ENCODE measurements at regions not wholly inside any gene's neighbourhood (a gene's known extent, or its start where the extent isn't known, plus 50 kb on each side); places are given as distances from the start of the nearest gene placed in this dataset.

DNA sequence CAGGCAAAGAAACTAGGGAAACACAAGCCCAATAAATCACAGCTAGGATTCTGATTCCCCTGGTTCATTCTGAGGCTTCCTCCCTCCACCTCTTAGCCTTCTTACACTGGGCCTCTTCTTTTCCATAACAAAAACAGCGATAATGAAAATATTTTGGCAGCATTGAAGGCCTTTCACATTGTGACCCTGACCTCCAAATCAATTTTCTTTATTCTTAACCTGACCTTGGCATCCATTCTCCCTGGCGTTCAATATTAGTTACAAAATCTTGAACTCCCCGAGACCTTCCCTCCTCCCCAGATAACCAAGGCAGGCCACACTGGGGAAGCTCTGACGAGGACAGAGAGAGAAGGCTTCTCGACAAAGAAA lies 399.9 kb downstream of the ZSWIM6 start:
- CTCF ChIA-PET: no interaction called here
- DNase-seq (no peak), ATAC-seq (no peak)
- Histone ChIP-seq H3K27me3 (ENCODE audit: control insufficient read depth in 2 of 2, insufficient read depth in 2 of 2, low read length in 2 of 2) (no peaks in the 10 kb centered on the region), H3K9me3 (ENCODE audit: control insufficient read depth in 2 of 3, low read length in 3 of 3) (no peaks in the 10 kb centered on the region), H3K4me3 (ENCODE audit: low read length) (no peak overlapping the region), H3K36me3 (ENCODE audit: control insufficient read depth in 2 of 3, insufficient read depth in 3 of 3, low read length in 3 of 3) (no peaks in the 10 kb centered on the region), H3K4me1 (ENCODE audit: control insufficient read depth in 2 of 2, insufficient read depth in 2 of 2, low read length in 2 of 2) (no peaks in the 10 kb centered on the region), H3K27ac (ENCODE audit: low read depth, low read length) (no peak overlapping the region)
- Mint-ChIP-seq H3K4me3 (no peak overlapping the region), H3K27me3 (peaks cover 8 to 31% (median 12%) of the 10 kb centered on the region in 5 donors), H3K9me3 (peaks cover 0 to 4% (median 0%) of the 10 kb centered on the region in 11 donors), H3K36me3 (no peaks in the 10 kb centered on the region), H3K27ac (no peak overlapping the region), H3K4me1 (no peaks in the 10 kb centered on the region)
- intact Hi-C loops (cut with micrococcal nuclease): no loop called here
- POLR2A ChIA-PET: no interaction called here

DNA sequence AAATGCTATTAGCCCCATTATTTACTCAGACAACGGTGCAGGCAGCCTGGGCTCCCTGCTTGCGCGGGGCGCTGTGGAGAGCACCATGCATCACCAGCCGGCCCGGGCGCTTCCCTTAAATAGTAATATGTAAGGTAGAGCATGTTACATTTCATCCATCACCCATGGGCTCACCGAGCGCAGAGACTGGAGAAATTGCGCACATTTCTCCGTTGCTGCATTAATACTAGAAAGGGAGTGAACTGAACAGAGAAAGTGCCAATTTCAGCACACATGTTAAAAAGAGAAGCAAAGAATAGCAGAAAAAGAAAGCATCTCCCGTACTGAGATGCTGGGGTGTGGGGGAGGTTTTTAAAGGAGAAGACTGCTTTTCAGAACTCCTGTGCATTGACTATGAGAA lies 400.3 kb downstream of the ZSWIM6 start:
- Histone ChIP-seq H3K27me3 (ENCODE audit: control insufficient read depth in 2 of 2, insufficient read depth in 2 of 2, low read length in 2 of 2) (no peaks in the 10 kb centered on the region), H3K4me1 (ENCODE audit: control insufficient read depth in 2 of 2, insufficient read depth in 2 of 2, low read length in 2 of 2) (no peaks in the 10 kb centered on the region), H3K4me3 (ENCODE audit: low read length) (no peak overlapping the region), H3K36me3 (ENCODE audit: control insufficient read depth in 2 of 3, insufficient read depth in 3 of 3, low read length in 3 of 3) (no peaks in the 10 kb centered on the region), H3K9me3 (ENCODE audit: control insufficient read depth in 2 of 3, low read length in 3 of 3) (no peaks in the 10 kb centered on the region), H3K27ac (ENCODE audit: low read depth, low read length) (no peak overlapping the region)
- Mint-ChIP-seq H3K27me3 (peaks cover 8 to 31% (median 12%) of the 10 kb centered on the region in 5 donors), H3K27ac (no peak overlapping the region), H3K9me3 (peaks cover 0 to 4% (median 0%) of the 10 kb centered on the region in 11 donors), H3K36me3 (no peaks in the 10 kb centered on the region), H3K4me1 (no peaks in the 10 kb centered on the region), H3K4me3 (no peak overlapping the region)
- CTCF ChIA-PET: no interaction called here
- POLR2A ChIA-PET: no interaction called here
- ATAC-seq (no peak), DNase-seq (no peak)
- intact Hi-C loops (cut with micrococcal nuclease): no loop called here

DNA sequence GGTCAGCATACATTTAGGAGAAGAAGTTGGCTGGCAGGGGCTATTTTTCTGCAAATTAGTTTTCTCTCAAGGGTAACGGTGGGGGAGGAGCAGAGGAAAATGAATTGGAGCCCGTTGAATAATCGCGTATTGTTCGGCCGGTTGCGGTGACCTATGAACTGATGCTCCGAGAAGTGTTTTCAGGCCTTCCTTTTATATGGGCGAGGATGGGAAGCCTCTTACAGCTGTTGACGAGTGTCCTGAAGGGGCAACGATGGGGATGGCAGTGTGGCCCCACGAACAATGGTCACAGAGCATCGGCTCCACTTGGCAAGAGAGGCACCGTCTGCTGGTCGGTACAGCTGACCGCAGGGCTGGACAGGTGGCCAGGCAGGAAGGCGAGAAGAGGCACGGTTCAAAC lies 400.7 kb downstream of the ZSWIM6 start:
- ATAC-seq (no peak), DNase-seq (no peak)
- no peaks in the 10 kb centered on the region for H3K36me3 Mint-ChIP-seq
- no peak overlapping the region for H3K4me3 Mint-ChIP-seq
- Histone ChIP-seq H3K27me3 (ENCODE audit: control insufficient read depth in 2 of 2, insufficient read depth in 2 of 2, low read length in 2 of 2) (no peaks in the 10 kb centered on the region), H3K4me1 (ENCODE audit: control insufficient read depth in 2 of 2, insufficient read depth in 2 of 2, low read length in 2 of 2) (no peaks in the 10 kb centered on the region), H3K4me3 (ENCODE audit: low read length) (no peak overlapping the region), H3K36me3 (ENCODE audit: control insufficient read depth in 2 of 3, insufficient read depth in 3 of 3, low read length in 3 of 3) (no peaks in the 10 kb centered on the region), H3K9me3 (ENCODE audit: control insufficient read depth in 2 of 3, low read length in 3 of 3) (no peaks in the 10 kb centered on the region), H3K27ac (ENCODE audit: low read depth, low read length) (no peak overlapping the region)
- H3K27ac Mint-ChIP-seq: no peak overlapping the region
- H3K9me3 Mint-ChIP-seq: peaks cover 0 to 4% (median 0%) of the 10 kb centered on the region in 11 donors
- intact Hi-C loops (cut with micrococcal nuclease): no loop called here
- CTCF ChIA-PET: no interaction called here
- no peaks in the 10 kb centered on the region for H3K4me1 Mint-ChIP-seq
- POLR2A ChIA-PET: no interaction called here
- H3K27me3 Mint-ChIP-seq: peaks cover 8 to 31% (median 12%) of the 10 kb centered on the region in 5 donors

DNA sequence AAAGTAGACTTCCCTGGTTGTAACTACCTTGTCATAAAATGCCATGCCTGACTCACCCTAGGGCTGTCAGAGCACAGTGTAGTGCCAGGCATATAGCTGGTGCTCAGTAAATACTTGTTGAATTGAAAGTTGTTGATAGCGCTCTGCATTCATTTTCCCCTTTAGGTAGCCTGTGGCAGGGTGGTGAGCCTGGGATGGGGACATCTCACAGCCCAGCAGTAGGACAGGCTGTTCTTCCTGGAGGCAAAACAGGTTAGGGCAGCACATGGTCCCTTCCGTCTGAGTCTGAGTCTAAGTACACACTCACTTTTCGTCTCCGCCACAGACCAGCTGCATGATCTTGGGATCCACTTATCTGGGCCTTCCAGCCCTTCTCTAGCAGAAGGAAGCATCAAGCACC lies 401.9 kb downstream of the ZSWIM6 start:
- Histone ChIP-seq H3K4me3 (ENCODE audit: low read length) (no peak overlapping the region), H3K9me3 (ENCODE audit: control insufficient read depth in 2 of 3, low read length in 3 of 3) (no peaks in the 10 kb centered on the region), H3K27me3 (ENCODE audit: control insufficient read depth in 2 of 2, insufficient read depth in 2 of 2, low read length in 2 of 2) (no peaks in the 10 kb centered on the region), H3K36me3 (ENCODE audit: control insufficient read depth in 2 of 3, insufficient read depth in 3 of 3, low read length in 3 of 3) (no peaks in the 10 kb centered on the region), H3K4me1 (ENCODE audit: control insufficient read depth in 2 of 2, insufficient read depth in 2 of 2, low read length in 2 of 2) (no peaks in the 10 kb centered on the region), H3K27ac (ENCODE audit: low read depth, low read length) (no peak overlapping the region)
- Mint-ChIP-seq H3K27me3 (peaks cover 7 to 31% (median 10%) of the 10 kb centered on the region in 5 donors), H3K4me1 (no peaks in the 10 kb centered on the region), H3K4me3 (no peak overlapping the region), H3K36me3 (no peaks in the 10 kb centered on the region), H3K9me3 (peaks cover 0 to 4% (median 0%) of the 10 kb centered on the region in 11 donors), H3K27ac (no peak overlapping the region)
- intact Hi-C loops (cut with micrococcal nuclease): no loop called here
- ChIA-PET POLR2A (no interaction called here), CTCF (no interaction called here)
- DNase-seq: no peak
- ATAC-seq: no peak

- Histone ChIP-seq H3K36me3 (ENCODE audit: control insufficient read depth in 2 of 3, insufficient read depth in 3 of 3, low read length in 3 of 3) (no peaks in the 10 kb centered on the region), H3K27me3 (ENCODE audit: control insufficient read depth in 2 of 2, insufficient read depth in 2 of 2, low read length in 2 of 2) (no peaks in the 10 kb centered on the region), H3K4me3 (ENCODE audit: low read length) (no peak overlapping the region), H3K9me3 (ENCODE audit: control insufficient read depth in 2 of 3, low read length in 3 of 3) (no peaks in the 10 kb centered on the region), H3K27ac (ENCODE audit: low read depth, low read length) (no peak overlapping the region), H3K4me1 (ENCODE audit: control insufficient read depth in 2 of 2, insufficient read depth in 2 of 2, low read length in 2 of 2) (no peaks in the 10 kb centered on the region)
- ChIA-PET CTCF (no interaction called here), POLR2A (no interaction called here)
- Mint-ChIP-seq H3K4me3 (no peak overlapping the region), H3K27me3 (peaks cover 3 to 24% (median 10%) of the 10 kb centered on the region in 5 donors), H3K36me3 (no peaks in the 10 kb centered on the region), H3K27ac (no peak overlapping the region), H3K9me3 (peaks cover 0 to 4% (median 0%) of the 10 kb centered on the region in 11 donors), H3K4me1 (no peaks in the 10 kb centered on the region)
- intact Hi-C loops (cut with micrococcal nuclease): no loop called here
- no peak for ATAC-seq
- no peak for DNase-seq
Observed at GRCh38 chr5:61734966-61735365, 402.9 kb downstream of the ZSWIM6 start.

DNA sequence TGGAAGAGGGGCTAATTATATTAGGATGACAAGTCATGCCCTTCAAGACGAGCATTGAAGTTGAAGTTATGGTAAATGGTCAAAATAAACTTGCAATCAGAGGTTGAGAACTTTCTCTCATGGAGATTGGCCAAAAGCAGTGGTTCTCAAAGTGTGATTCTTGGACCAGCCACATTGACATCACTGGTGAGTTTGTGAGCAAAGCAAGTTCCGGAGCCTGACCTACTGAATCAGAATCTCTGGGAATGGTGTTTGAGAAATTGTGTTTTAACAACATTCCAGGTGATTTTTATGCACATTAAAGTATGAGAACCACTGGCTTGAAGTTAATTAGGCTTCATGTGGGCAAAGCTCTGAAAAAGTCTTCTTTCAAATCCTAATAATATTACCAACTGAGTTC lies 403.5 kb downstream of the ZSWIM6 start:
- Mint-ChIP-seq H3K27ac (no peak overlapping the region), H3K4me3 (no peak overlapping the region), H3K27me3 (peaks cover 0 to 20% (median 9%) of the 10 kb centered on the region in 5 donors), H3K4me1 (no peaks in the 10 kb centered on the region), H3K36me3 (no peaks in the 10 kb centered on the region), H3K9me3 (peaks cover 0 to 4% (median 0%) of the 10 kb centered on the region in 11 donors)
- Histone ChIP-seq H3K9me3 (ENCODE audit: control insufficient read depth in 2 of 3, low read length in 3 of 3) (no peaks in the 10 kb centered on the region), H3K27ac (ENCODE audit: low read depth, low read length) (no peak overlapping the region), H3K4me1 (ENCODE audit: control insufficient read depth in 2 of 2, insufficient read depth in 2 of 2, low read length in 2 of 2) (no peaks in the 10 kb centered on the region), H3K36me3 (ENCODE audit: control insufficient read depth in 2 of 3, insufficient read depth in 3 of 3, low read length in 3 of 3) (no peaks in the 10 kb centered on the region), H3K4me3 (ENCODE audit: low read length) (no peak overlapping the region), H3K27me3 (ENCODE audit: control insufficient read depth in 2 of 2, insufficient read depth in 2 of 2, low read length in 2 of 2) (no peaks in the 10 kb centered on the region)
- CTCF ChIA-PET: no interaction called here
- POLR2A ChIA-PET: no interaction called here
- DNase-seq: no peak
- ATAC-seq: no peak
- intact Hi-C loops (cut with micrococcal nuclease): no loop called here

DNA sequence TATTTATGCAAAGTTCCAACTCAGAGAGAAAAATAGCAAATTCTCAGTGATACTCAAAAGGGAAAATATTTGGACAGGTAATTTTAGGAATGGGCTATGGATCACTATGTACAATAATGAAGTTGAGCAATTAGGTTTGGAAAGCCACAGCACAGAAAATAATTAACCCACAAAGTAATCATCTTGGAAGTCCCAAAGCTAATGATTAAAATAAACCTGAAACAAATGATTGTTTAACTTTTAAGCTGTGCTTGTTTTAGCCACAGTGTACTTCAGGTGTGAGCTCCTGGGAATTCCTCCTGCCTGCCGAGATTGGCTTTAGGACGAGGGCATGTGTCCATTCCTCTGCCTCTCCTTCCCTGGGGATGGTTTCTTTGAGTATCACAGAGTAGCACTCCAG lies 403.9 kb downstream of the ZSWIM6 start:
- ChIA-PET CTCF (no interaction called here), POLR2A (no interaction called here)
- H3K9me3 ChIP-seq (ENCODE audit: control insufficient read depth in 2 of 3, low read length in 3 of 3): no peaks in the 10 kb centered on the region
- H3K4me3 Mint-ChIP-seq: no peak overlapping the region
- no peaks in the 10 kb centered on the region for H3K36me3 ChIP-seq (ENCODE audit: control insufficient read depth in 2 of 3, insufficient read depth in 3 of 3, low read length in 3 of 3)
- no peaks in the 10 kb centered on the region for H3K36me3 Mint-ChIP-seq
- no peaks in the 10 kb centered on the region for H3K4me1 ChIP-seq (ENCODE audit: control insufficient read depth in 2 of 2, insufficient read depth in 2 of 2, low read length in 2 of 2)
- no peak for ATAC-seq
- DNase-seq: no peak
- no peak overlapping the region for H3K27ac Mint-ChIP-seq
- no peak overlapping the region for H3K4me3 ChIP-seq (ENCODE audit: low read length)
- no peak overlapping the region for H3K27ac ChIP-seq (ENCODE audit: low read depth, low read length)
- intact Hi-C loops (cut with micrococcal nuclease): no loop called here
- peaks cover 0 to 4% (median 0%) of the 10 kb centered on the region in 11 donors for H3K9me3 Mint-ChIP-seq
- H3K27me3 Mint-ChIP-seq: peaks cover 0 to 20% (median 8%) of the 10 kb centered on the region in 5 donors
- H3K4me1 Mint-ChIP-seq: no peaks in the 10 kb centered on the region
- H3K27me3 ChIP-seq (ENCODE audit: control insufficient read depth in 2 of 2, insufficient read depth in 2 of 2, low read length in 2 of 2): no peaks in the 10 kb centered on the region

All from naive thymus-derived CD4-positive, alpha-beta T cell (primary cell).